Heart right ventricle (tissue), 16 donors: ENCODE measurements at regions not wholly inside any gene's neighbourhood (a gene's known extent, or its start where the extent isn't known, plus 50 kb on each side); places are given as distances from the start of the nearest gene placed in this dataset.

ENCODE experiments used
- ATAC-seq, 8 donors: fragments of 200-7000 bp; cut with Tn5 transposase; one replicate each; pipeline ENCODE4 v1.9.1; 2020; ENCODE audit warnings: mild to moderate bottlenecking in 8 of 8, moderate library complexity in 8 of 8, moderate number of reproducible peaks in 1 of 8
- DNase-seq, 2 donors: peaks; one replicate each; pipeline ENCODE4 v3.0.0-alpha.2; 2020
- H3K27ac ChIP-seq, 10 donors: fragments of 200-600 bp; sonication (generic) in 2 of 10; one replicate each; pipeline versions ENCODE4 v1.5.0 to v1.8.0; 2020 to 2022; ENCODE audit warnings: mild to moderate bottlenecking in 3 of 10
- H3K27me3 ChIP-seq, 7 donors: fragments of 200-600 bp; one replicate each; pipeline ENCODE4 v1.8.0; 2021 to 2022; ENCODE audit warnings: mild to moderate bottlenecking in 2 of 7
- H3K36me3 ChIP-seq, 9 donors: fragments of 200-600 bp; sonication (generic) in 1 of 9; one replicate each; pipeline versions ENCODE4 v1.5.0 to v1.8.0; 2020 to 2022; ENCODE audit warnings: mild to moderate bottlenecking in 2 of 9
- H3K4me1 ChIP-seq, 9 donors: fragments of 200-600 bp; sonication (generic) in 1 of 9; one replicate each; pipeline versions ENCODE4 v1.5.0 to v1.8.0; 2020 to 2022; ENCODE audit warnings: mild to moderate bottlenecking in 4 of 9
- H3K4me3 ChIP-seq, 10 donors: fragments of 200-600 bp; sonication (generic) in 2 of 10; one replicate each; pipeline versions ENCODE4 v1.5.0 to v1.8.0; 2020 to 2022; ENCODE audit warnings: mild to moderate bottlenecking in 7 of 10, moderate library complexity in 2 of 10
- H3K9me3 ChIP-seq, 11 donors: fragments of 200-600 bp in 10 of 11; sonication (generic) in 2 of 11; one replicate each; pipeline versions ENCODE4 v1.5.0 to v1.8.0; 2013 to 2022; ENCODE audit warnings: mild to moderate bottlenecking in 2 of 11, control low read depth in 1 of 11, moderate library complexity in 1 of 11
- CTCF ChIP-seq, 9 donors: fragments of 200-600 bp; sonication (generic) in 2 of 9; IDR thresholded peaks; one replicate each; pipeline versions ENCODE4 v1.5.0 to v1.8.0; 2021 to 2022; ENCODE audit warnings: antibody characterized with exemption in 9 of 9, mild to moderate bottlenecking in 5 of 9, moderate library complexity in 1 of 9
- WGBS, 2 donors: extraction: QIAGEN DNeasy Blood & Tissue Kit; methylation state at CpG; one replicate each; pipeline ENCODE4 v1.1.7; 2013; ENCODE audit warnings: inconsistent platforms in 1 of 2; 5-methylcytosine and 5-hydroxymethylcytosine counted together
- intact Hi-C, 10 donors: fragments of 100-400 bp; cut with DNase I; formaldehyde crosslinking; loops; one replicate each; pipeline versions ENCODE4 v1.11.1 to v1.14.2; 2022
- donor health status: Arrhythmogenic right ventricular cardiomyopathy.
- donor health status: ischemic (EF 13 %, LVEDD 7.1; RV severe dilation, severe dysfunction).
- donor health status: healthy with polysubstance abuse.
- donor health status: DM: no; HTN: yes; CAD: no.
- donor health status: DM: no; HTN: no; CAD: no.
- donor health status: ischemic (EF 25% LVEDD 6.9; RV normal size, moderate dysfunction).
- donor health status: ischemic (EF 25% LVEDD 5.7; RV mildly dilated, moderate dysfunction).
- donor health status: healthy.
- donor health status: DM: yes; HTN: yes; CAD: no.
- donor health status: Ischemic cardiomyopathy.
- donor health status: ischemic (EF 35%, LVEDD 5.7; RV mildly dilated, moderate dysfunction).
- donor health status: nonischemic (EF 11% LVEDD 7.7; RV severe dilation, severe dysfunction).
- donor health status: DM: yes; HTN: yes; CAD: no.
- donor health status: PGD.
- donor health status: ischemic (EF 29% LVEDD 5.4; RV normal size, mild dysfunction).
- donor health status: nonischemic (EF 23%, LVEDD 6.1; RV moderate dilation, normal function).

- ATAC-seq (no peak), DNase-seq (no peak)
- Histone ChIP-seq H3K27ac (no peak overlapping the region), H3K4me1 (peaks cover 0 to 7% (median 0%) of the 10 kb centered on the region in 9 donors), H3K27me3 (peaks cover 0 to 5% (median 0%) of the 10 kb centered on the region in 7 donors), H3K9me3 (no peaks in the 10 kb centered on the region), H3K36me3 (no peaks in the 10 kb centered on the region), H3K4me3 (no peak overlapping the region)
- intact Hi-C loops: loop anchor here in 5 of 10 donors (10.0 kb wide), 3 partner anchors 359 to 689 kb away; no protein-coding TSS in a partner anchor
- TF ChIP-seq CTCF (IDR thresholded peaks at IDR 0.05): no peak
- 96 to 100% methylated on average over 1 of the region's 1 CpG for WGBS, 2 donors
Observed at GRCh38 chr16:73193464-73193863, 145.5 kb upstream of the ZFHX3 start.

- Histone ChIP-seq H3K36me3 (no peaks in the 10 kb centered on the region), H3K27ac (no peak overlapping the region), H3K4me1 (peaks cover 0 to 7% (median 0%) of the 10 kb centered on the region in 9 donors), H3K27me3 (peaks cover 0 to 5% (median 0%) of the 10 kb centered on the region in 7 donors), H3K4me3 (no peak overlapping the region), H3K9me3 (no peaks in the 10 kb centered on the region)
- 84 to 87% methylated on average over 19 of the region's 19 CpGs for WGBS, 2 donors
- intact Hi-C loops: loop anchor here in 5 of 10 donors (10.0 kb wide), 3 partner anchors 358 to 688 kb away; no protein-coding TSS in a partner anchor
- DNase-seq (no peak), ATAC-seq (no peak)
- no peak for TF ChIP-seq CTCF (IDR thresholded peaks at IDR 0.05)
Observed at GRCh38 chr16:73192232-73192894, 144.4 kb upstream of the ZFHX3 start.

- ATAC-seq (no peak), DNase-seq (no peak)
- Histone ChIP-seq H3K27me3 (peaks cover 0 to 5% (median 0%) of the 10 kb centered on the region in 7 donors), H3K4me3 (no peak overlapping the region), H3K9me3 (no peaks in the 10 kb centered on the region), H3K27ac (no peak overlapping the region), H3K36me3 (no peaks in the 10 kb centered on the region), H3K4me1 (peaks cover 0 to 7% (median 0%) of the 10 kb centered on the region in 9 donors)
- 83 to 86% methylated on average over 8 of the region's 8 CpGs for WGBS, 2 donors
- intact Hi-C loops: loop anchor here in 5 of 10 donors (10.0 kb wide), 3 partner anchors 357 to 687 kb away; no protein-coding TSS in a partner anchor
- no peak for TF ChIP-seq CTCF (IDR thresholded peaks at IDR 0.05)
Observed at GRCh38 chr16:73191660-73192046, 143.7 kb upstream of the ZFHX3 start.

- H3K4me3 ChIP-seq: no peak overlapping the region
- WGBS, 2 donors: 79 to 81% methylated on average over 19 of the region's 19 CpGs
- ATAC-seq (no peak), DNase-seq (no peak)
- no peaks in the 10 kb centered on the region for H3K9me3 ChIP-seq
- no peak overlapping the region for H3K27ac ChIP-seq
- intact Hi-C loops: loop anchor here in 5 of 10 donors (10.0 kb wide), 3 partner anchors 356 to 686 kb away; no protein-coding TSS in a partner anchor
- H3K36me3 ChIP-seq: no peaks in the 10 kb centered on the region
- H3K27me3 ChIP-seq: peaks cover 0 to 5% (median 0%) of the 10 kb centered on the region in 7 donors
- H3K4me1 ChIP-seq: peaks cover 0 to 7% (median 0%) of the 10 kb centered on the region in 9 donors
- TF ChIP-seq CTCF (IDR thresholded peaks at IDR 0.05): no peak
Observed at GRCh38 chr16:73190688-73191659, 143.0 kb upstream of the ZFHX3 start.
